HG03196 (cell line): ENCODE measurements at regions not wholly inside any gene's neighbourhood (a gene's known extent, or its start where the extent isn't known, plus 50 kb on each side); places are given as distances from the start of the nearest gene placed in this dataset.

Experiments
- ATAC-seq: cut with Tn5 transposase; IDR thresholded peaks from one replicate; pipeline ENCODE4 v1.9.1; 2021; ENCODE audit not compliant: unreplicated experiment

DNA sequence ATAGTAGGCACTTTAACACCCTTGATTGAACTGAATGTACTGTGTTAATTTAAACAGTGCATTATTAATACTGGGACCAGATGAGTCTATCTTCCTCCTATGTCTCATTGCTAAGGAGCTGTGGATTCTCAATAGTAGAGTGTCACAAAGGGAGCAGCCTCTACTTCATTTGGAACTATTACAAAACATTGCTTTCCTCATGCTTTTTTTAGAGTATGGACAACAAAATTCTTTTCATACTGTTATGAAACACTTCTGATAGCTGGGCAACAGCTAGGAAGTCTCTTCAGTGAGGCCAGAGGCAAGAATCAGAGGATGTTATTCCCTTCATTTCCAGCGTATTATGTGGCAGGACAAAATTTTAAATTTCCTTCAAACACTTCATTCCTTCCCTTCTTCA is 160.8 kb downstream of the FBXO8 start:
- no peak for ATAC-seq

GRCh38 chr4:174120446-174121295 is 162.8 kb downstream of the FBXO8 start:
- ATAC-seq: no peak

DNA sequence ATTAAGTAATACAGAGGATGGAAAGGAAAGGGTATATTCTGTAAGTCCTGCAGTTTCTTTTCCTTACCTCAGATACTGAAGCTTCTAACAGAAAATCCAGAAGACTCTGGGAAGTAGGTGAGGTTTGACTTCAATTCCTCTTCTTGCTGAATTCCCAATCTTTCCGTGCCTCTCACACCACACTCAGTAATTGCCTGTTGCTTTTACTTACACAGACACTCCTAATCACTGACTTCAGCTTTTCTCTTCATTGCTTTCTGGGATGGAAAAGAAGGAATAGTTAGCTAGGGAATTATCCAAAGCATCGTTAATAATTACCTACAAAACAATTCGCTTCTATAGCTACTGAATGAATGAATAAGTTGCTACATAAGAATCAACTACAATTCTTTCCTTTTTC is 163.6 kb downstream of the FBXO8 start:
- no peak for ATAC-seq

- ATAC-seq: no peak
Observed at GRCh38 chr4:174119051-174119450, 164.4 kb downstream of the FBXO8 start.

- ATAC-seq: no peak
Observed at GRCh38 chr4:174118171-174118570, 165.3 kb downstream of the FBXO8 start.

GRCh38 chr4:174117445-174117844 is 166.0 kb downstream of the FBXO8 start:
- ATAC-seq: no peak

- no peak for ATAC-seq
Observed at GRCh38 chr4:174116021-174116420, 167.4 kb downstream of the FBXO8 start.

- ATAC-seq: no peak
Observed at GRCh38 chr4:174111422-174111821, 172.0 kb downstream of the FBXO8 start.

- ATAC-seq: no peak
Observed at GRCh38 chr4:174110180-174110579, 173.3 kb downstream of the FBXO8 start.

GRCh38 chr4:174107746-174108354 is 175.6 kb downstream of the FBXO8 start:
- ATAC-seq: no peak

- ATAC-seq: no peak
Observed at GRCh38 chr4:174105202-174105601, 178.3 kb downstream of the FBXO8 start.

- no peak for ATAC-seq
Observed at GRCh38 chr4:174100910-174101309, 182.6 kb downstream of the FBXO8 start.

DNA sequence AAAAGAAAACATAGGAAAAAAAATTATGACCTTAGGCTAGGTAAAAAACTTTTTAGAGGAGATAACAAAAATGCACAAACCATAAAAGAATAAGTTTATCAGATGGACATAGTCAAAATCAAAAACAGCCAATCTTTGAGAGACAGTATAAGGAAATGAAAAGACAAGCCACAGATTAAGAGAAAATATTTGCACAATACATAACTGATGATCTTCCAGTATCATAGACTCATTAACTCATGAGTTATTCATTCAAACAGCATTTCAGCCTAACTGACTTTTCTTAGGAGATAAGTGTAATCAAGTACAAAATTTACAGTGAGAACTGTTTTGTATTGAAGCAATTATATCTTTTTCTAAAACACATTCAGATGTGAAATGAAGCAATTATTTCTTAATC is 183.8 kb downstream of the FBXO8 start:
- no peak for ATAC-seq

- no peak for ATAC-seq
Observed at GRCh38 chr4:174096999-174097398, 186.5 kb downstream of the FBXO8 start.

DNA sequence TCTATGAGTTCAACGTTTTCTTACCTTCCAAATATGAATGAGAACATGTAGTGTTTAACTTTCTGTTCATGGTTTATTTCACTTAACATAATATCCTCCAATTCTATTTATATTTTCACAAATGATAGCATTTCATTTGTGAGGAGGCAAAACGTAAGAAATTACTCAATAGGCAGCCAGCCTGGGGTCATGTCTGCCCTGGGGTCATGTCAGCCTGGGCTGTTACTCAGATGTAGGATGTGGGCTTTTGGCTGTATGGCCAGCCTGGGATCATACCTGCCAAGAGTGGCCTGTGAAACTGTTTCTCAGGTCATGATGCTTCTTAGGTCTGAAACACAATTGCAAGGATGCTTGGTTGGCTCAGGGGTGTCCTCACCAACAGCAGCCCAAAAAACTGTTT is 187.0 kb downstream of the FBXO8 start:
- ATAC-seq: no peak

- ATAC-seq: no peak
Observed at GRCh38 chr4:174091130-174091529, 192.3 kb downstream of the FBXO8 start.

DNA sequence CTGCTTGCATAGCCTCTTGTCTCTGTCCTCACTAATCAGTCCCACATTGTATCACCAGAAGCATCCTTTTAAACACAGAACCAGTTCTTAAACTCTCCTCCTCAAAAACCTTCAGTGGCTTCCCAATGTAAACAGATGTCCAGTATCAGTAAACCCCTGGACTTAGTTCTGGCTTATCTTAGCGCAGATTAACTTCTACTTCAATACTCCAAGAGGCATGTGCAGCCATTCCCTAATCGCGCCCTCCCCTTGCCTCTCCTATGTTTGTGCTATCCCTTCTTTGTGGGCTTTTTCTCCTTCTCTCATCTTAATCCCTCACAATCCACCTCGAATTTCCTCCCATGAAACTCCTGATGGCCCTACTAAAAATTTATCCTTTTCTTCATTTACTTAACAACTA is 193.8 kb downstream of the FBXO8 start:
- ATAC-seq: no peak

- no peak for ATAC-seq
Observed at GRCh38 chr4:174088795-174089194, 194.7 kb downstream of the FBXO8 start.

- ATAC-seq: no peak
Observed at GRCh38 chr4:174086829-174087799, 196.4 kb downstream of the FBXO8 start.

GRCh38 chr4:174084981-174085380 is 198.5 kb downstream of the FBXO8 start:
- no peak for ATAC-seq

DNA sequence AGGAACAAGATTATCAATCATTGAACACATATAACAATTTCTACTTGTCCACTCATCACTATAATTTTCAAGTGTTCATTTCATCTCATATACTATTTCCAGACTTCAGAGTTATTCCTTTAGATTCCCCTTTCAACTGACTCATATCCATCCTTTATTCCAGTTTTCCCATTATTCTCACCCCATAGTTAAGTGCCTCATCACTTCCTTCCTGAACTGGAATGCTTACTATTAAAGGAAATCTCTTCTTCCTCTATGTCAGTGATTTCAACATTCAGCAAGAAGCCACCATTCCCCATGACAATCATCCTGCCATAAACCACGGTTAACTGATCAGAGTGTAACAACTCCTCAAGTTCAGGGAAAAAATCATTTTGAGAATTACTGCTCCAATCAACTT is 198.9 kb downstream of the FBXO8 start:
- no peak for ATAC-seq
